ENCODE measurements at regions not wholly inside any gene's neighbourhood (a gene's known extent, or its start where the extent isn't known, plus 50 kb on each side); places are given as distances from the start of the nearest gene placed in this dataset.

- no peak for TF ChIP-seq CTCF (IDR thresholded peaks at IDR 0.05)
- no peak for TF ChIP-seq POLR2A (IDR thresholded peaks at IDR 0.05)
Observed at GRCh38 chr3:127454051-127454450, 136.5 kb downstream of the TPRA1 start.

All from testis (tissue), 2 donors.